Activated naive CD4-positive, alpha-beta T cell treated with anti-CD3 and anti-CD28 coated beads for 36 hours (primary cell): ENCODE measurements at regions not wholly inside any gene's neighbourhood (a gene's known extent, or its start where the extent isn't known, plus 50 kb on each side); places are given as distances from the start of the nearest gene placed in this dataset.

Source experiments
- CTCF ChIA-PET: fragments of 350-600 bp; sonication (Branson Sonifier 250); formaldehyde crosslinking; loops from one replicate; lab custom pipeline; 2021; ENCODE audit warnings: antibody characterized with exemption; lab: Charles Lee
- DNase-seq: peaks from one replicate; pipeline ENCODE4 v3.0.0-alpha.2; 2020
- H3K27ac Mint-ChIP-seq: one replicate; pipeline ENCODE4 v1.8.0; 2021; ENCODE audit warnings: mild to moderate bottlenecking, mixed read lengths
- H3K27me3 Mint-ChIP-seq: one replicate; pipeline ENCODE4 v1.8.0; 2021; ENCODE audit warnings: low read depth, mixed read lengths
- H3K36me3 Mint-ChIP-seq: one replicate; pipeline ENCODE4 v1.8.0; 2021; ENCODE audit warnings: low read depth, mixed read lengths
- H3K4me1 Mint-ChIP-seq: one replicate; pipeline ENCODE4 v1.8.0; 2021; ENCODE audit warnings: low read depth, mixed read lengths
- H3K4me3 Mint-ChIP-seq: one replicate; pipeline ENCODE4 v1.8.0; 2021; ENCODE audit warnings: mild to moderate bottlenecking, moderate library complexity, mixed read lengths
- H3K9me3 Mint-ChIP-seq: one replicate; pipeline ENCODE4 v1.8.0; 2021; ENCODE audit warnings: mixed read lengths
- intact Hi-C: fragments of 100-400 bp; cut with micrococcal nuclease; formaldehyde crosslinking; loops from one replicate; pipeline ENCODE4 v1.15.1; 2023

DNA sequence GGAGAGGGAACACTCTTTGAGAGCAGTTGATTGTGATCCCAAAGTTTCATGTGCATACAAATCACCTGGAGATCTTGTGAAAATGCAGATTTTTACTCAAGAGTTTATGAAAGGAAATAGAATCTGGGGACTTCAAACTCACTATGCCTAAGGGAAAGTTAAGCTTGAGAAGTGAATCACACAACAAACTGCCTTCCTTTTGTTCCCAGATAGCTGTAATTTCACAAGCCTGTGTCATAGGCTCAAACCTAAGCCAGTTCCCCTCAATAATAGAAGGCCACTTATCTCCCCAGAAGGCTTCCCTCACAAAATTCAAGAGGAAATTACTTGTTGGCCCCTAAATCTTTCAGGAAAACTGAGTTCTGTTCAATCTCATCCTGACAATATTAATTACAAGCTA, 132.8 kb upstream of the MAGEB16 start:
- no peak overlapping the region for H3K4me3 Mint-ChIP-seq
- no peak for DNase-seq
- no peak overlapping the region for H3K27ac Mint-ChIP-seq
- CTCF ChIA-PET, result no interaction called here
- no peaks in the 10 kb centered on the region for H3K27me3 Mint-ChIP-seq
- intact Hi-C loops, result no loop called here
- H3K36me3 Mint-ChIP-seq, result no peaks in the 10 kb centered on the region
- H3K9me3 Mint-ChIP-seq, result no peaks in the 10 kb centered on the region
- no peaks in the 10 kb centered on the region for H3K4me1 Mint-ChIP-seq

DNA sequence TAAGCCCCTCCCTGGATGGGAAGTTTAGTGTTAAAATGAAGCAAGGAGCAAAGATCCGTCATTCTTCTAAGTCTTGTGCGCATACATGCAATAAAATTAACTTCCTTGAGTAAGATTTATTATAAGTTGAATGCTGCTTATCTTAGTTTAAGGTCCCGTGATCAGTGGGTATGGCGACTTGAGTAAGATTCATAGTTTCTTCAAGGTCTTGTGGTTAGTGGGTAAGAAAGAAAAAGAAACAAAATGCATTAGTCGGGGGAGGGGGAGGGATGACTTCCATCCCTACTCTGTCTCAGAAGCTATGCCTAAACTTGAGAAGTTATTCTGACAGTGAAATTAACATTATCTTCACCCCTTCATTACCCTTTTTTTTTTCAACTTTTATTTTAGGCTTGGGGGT, 127.3 kb upstream of the MAGEB16 start:
- intact Hi-C loops, result no loop called here
- CTCF ChIA-PET, result no interaction called here
- no peak for DNase-seq
- Mint-ChIP-seq H3K9me3 (no peaks in the 10 kb centered on the region), H3K4me1 (no peaks in the 10 kb centered on the region), H3K27me3 (no peaks in the 10 kb centered on the region), H3K36me3 (no peaks in the 10 kb centered on the region), H3K27ac (no peak overlapping the region), H3K4me3 (no peak overlapping the region)

DNA sequence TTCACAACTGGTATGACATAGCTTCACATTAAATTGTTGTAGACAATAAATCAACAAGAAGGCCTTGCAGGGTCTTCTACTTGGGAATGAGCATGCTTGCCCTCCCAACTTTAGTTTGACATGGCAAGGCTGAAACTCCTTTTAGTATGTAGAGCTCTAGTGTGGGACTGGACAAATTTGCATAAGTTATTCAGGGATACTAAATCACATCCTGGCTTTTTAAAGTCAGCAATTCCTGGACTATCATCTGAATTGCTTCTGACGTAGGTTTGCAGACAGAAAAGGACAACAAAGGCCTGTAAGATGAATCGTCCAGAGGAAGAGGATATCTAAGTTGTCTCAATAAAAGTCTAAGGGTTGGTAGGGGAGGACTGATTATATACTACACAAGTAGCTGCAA, 123.0 kb upstream of the MAGEB16 start:
- Mint-ChIP-seq H3K9me3 (no peaks in the 10 kb centered on the region), H3K36me3 (no peaks in the 10 kb centered on the region), H3K4me1 (no peaks in the 10 kb centered on the region), H3K27me3 (no peaks in the 10 kb centered on the region), H3K4me3 (no peak overlapping the region), H3K27ac (no peak overlapping the region)
- CTCF ChIA-PET, result no interaction called here
- intact Hi-C loops, result no loop called here
- no peak for DNase-seq

DNA sequence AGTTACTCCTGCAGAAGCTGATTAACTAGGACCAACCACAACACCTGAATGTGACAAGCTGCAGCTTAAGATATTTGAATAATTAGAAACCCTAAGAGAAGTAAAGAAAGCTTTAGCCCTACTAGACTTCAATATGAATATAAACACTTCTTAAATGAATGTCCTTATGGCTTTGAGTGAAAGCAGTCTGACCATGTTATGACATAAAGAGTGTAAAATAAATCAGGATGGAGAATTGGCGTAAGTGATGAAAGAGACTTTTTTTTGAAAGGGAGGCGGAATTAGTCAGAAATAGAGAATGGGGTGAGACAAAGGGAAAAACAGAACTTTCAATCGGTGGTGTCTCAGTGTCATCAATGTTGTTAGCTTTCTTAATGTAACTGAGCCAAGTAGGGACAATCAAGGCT, 117.2 kb upstream of the MAGEB16 start:
- H3K4me3 Mint-ChIP-seq, result no peak overlapping the region
- H3K9me3 Mint-ChIP-seq, result no peaks in the 10 kb centered on the region
- no peaks in the 10 kb centered on the region for H3K36me3 Mint-ChIP-seq
- intact Hi-C loops, result no loop called here
- H3K27ac Mint-ChIP-seq, result no peak overlapping the region
- CTCF ChIA-PET, result no interaction called here
- no peaks in the 10 kb centered on the region for H3K4me1 Mint-ChIP-seq
- no peak for DNase-seq
- no peaks in the 10 kb centered on the region for H3K27me3 Mint-ChIP-seq

DNA sequence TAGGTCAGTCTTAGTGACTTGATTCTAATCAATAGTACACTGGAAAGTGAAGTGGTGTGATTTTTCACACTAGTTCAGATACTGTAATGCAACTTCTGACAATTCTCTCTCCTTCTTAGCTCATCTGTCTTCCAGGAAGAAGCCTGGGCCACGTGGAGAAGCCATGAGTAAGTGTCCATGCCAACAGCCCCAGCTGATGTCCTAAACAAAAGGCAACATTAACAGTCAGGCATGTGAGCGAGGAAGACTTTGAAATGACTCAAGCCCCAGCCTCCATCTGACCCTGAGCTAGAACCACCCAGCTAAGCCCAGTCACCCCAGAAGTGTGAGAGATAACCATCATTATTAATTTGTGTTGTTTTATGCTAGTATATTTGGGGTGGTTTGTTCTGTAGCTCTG, 115.7 kb upstream of the MAGEB16 start:
- Mint-ChIP-seq H3K27me3 (no peaks in the 10 kb centered on the region), H3K4me3 (no peak overlapping the region), H3K27ac (no peak overlapping the region), H3K4me1 (no peaks in the 10 kb centered on the region), H3K36me3 (no peaks in the 10 kb centered on the region), H3K9me3 (no peaks in the 10 kb centered on the region)
- CTCF ChIA-PET, result no interaction called here
- DNase-seq, result no peak
- intact Hi-C loops, result no loop called here

DNA sequence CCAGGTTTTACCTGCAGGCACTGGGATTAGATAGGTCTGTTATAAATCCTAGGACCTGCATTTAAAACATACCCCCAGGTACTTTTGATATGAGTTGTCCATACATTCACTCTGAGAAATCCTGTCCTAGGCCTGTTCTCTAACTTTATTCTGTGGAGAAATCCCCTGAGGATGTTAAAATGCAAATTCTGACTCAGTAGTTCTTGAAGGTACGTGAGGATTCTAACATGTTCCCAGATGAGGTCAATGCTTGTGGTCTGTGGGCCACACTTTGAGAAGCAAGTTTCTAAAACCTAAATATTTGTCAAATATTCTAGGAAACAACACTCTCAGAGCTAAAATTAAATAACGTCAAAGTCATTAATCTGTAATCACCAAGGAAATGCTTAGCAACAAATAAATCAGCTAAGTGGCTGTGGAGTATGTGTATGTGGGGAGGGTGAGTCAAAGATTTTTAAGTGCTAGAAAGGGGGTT, 101.3 kb upstream of the MAGEB16 start:
- CTCF ChIA-PET, result no interaction called here
- DNase-seq, result no peak
- no peaks in the 10 kb centered on the region for H3K36me3 Mint-ChIP-seq
- intact Hi-C loops, result no loop called here
- H3K9me3 Mint-ChIP-seq, result no peaks in the 10 kb centered on the region
- no peaks in the 10 kb centered on the region for H3K27me3 Mint-ChIP-seq
- H3K4me1 Mint-ChIP-seq, result no peaks in the 10 kb centered on the region
- H3K27ac Mint-ChIP-seq, result no peak overlapping the region
- no peak overlapping the region for H3K4me3 Mint-ChIP-seq

DNA sequence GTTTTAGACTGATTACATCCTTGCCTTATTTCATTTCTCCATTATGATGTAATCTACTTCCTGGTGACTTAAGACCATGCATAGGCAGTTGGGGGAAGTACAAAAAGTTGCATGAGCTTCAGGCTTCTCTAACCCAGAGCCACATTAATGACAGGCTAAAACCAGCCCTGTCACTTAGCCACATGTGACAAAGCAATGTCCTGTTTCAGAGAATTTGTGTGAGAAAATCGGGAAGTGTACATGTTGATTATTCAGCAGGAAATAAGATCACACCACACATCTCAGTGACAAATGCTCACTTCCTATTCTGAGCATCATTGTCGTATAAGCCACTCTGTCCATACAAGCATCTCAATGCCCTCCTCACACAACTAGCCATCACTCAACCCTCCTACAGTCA, 98.5 kb upstream of the MAGEB16 start:
- CTCF ChIA-PET, result no interaction called here
- no peak overlapping the region for H3K4me3 Mint-ChIP-seq
- no peaks in the 10 kb centered on the region for H3K27me3 Mint-ChIP-seq
- no peaks in the 10 kb centered on the region for H3K4me1 Mint-ChIP-seq
- DNase-seq, result no peak
- no peaks in the 10 kb centered on the region for H3K36me3 Mint-ChIP-seq
- H3K9me3 Mint-ChIP-seq, result no peaks in the 10 kb centered on the region
- intact Hi-C loops, result no loop called here
- H3K27ac Mint-ChIP-seq, result no peak overlapping the region

DNA sequence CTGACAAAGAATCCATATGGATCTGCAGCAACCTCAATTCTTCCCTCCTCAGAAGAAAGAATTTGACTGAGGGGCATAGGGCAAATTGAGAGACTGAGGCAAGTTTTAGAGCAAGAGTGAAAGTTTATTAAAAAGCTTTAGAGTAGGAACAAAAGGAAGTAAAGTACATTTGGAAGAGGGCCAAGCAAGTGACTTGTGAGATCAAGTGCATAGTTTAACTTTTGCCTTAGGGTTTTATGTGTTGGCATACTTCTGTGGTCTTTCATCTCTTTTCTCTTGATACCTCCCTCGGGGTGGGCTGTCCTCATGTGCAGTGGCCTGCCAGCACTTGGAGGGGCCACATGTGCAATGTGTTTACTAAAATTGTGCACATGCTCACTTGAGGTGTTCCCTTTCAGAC, 98.0 kb upstream of the MAGEB16 start:
- DNase-seq, result no peak
- Mint-ChIP-seq H3K4me1 (no peaks in the 10 kb centered on the region), H3K9me3 (no peaks in the 10 kb centered on the region), H3K4me3 (no peak overlapping the region), H3K36me3 (no peaks in the 10 kb centered on the region), H3K27me3 (no peaks in the 10 kb centered on the region), H3K27ac (no peak overlapping the region)
- CTCF ChIA-PET, result no interaction called here
- intact Hi-C loops, result no loop called here

DNA sequence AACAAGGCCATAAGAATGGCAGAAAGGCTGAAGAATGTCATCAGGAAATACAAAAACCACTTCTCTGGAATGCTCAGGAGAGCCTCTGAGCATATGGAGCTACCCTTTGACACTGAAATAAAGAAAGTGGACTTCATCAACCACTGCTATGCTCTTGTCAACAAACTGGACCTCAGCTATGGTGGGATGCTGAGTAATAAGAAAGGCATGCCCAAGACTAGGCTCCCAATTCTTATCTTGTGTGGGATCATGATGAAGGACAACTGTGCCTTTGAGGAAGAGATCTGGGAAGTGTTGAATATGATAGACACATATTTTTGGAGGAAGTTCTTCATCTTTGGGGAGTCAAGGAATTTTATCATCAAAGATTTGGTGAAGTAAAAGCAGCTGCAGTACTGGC, 86.9 kb upstream of the MAGEB16 start:
- Mint-ChIP-seq H3K4me1 (no peaks in the 10 kb centered on the region), H3K36me3 (no peaks in the 10 kb centered on the region), H3K27me3 (no peaks in the 10 kb centered on the region), H3K4me3 (no peak overlapping the region), H3K27ac (no peak overlapping the region), H3K9me3 (no peaks in the 10 kb centered on the region)
- DNase-seq, result no peak
- intact Hi-C loops, result no loop called here
- CTCF ChIA-PET, result no interaction called here

DNA sequence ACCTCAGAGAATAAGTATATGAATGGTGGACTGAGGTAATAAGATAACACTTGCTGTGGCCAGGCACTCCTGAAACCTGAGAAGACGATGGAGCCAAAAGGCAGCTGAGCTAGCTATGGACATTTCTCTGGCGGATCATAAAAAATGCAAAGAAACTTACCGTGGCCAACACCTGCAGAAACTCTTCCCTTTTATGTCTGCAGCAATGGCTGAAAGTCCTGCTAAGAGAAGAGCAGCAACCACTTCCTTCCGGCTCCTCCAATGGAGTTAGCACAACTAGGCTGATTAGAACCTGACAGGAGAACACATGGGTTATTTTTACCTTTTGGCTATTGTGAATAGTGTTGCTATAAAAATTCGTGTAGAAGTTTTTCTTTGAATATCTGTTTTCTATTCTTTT, 76.0 kb upstream of the MAGEB16 start:
- DNase-seq, result no peak
- intact Hi-C loops, result no loop called here
- Mint-ChIP-seq H3K27me3 (no peaks in the 10 kb centered on the region), H3K4me3 (no peak overlapping the region), H3K4me1 (no peaks in the 10 kb centered on the region), H3K9me3 (peaks cover 5% of the 10 kb centered on the region), H3K36me3 (no peaks in the 10 kb centered on the region), H3K27ac (no peak overlapping the region)
- CTCF ChIA-PET, result no interaction called here

DNA sequence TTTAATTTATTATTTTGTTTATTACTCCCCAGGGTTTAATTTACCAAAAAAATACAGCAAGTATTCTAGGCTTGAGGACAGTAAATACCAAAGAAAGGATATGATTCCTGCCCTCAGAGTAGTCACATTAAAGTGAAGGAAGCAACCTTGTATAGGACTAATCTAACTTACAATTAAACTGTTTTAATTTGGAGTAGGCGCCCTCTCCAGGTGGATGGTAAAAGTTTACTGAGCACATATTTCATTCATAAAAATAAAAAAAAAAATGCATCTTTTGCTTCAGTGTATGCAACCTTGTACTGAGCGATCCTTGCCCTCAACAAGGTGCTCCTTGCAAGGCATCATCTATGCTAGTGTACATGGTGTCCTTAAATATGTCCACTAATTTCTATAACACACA, 72.0 kb upstream of the MAGEB16 start:
- no peak overlapping the region for H3K27ac Mint-ChIP-seq
- intact Hi-C loops, result no loop called here
- H3K27me3 Mint-ChIP-seq, result no peaks in the 10 kb centered on the region
- no peaks in the 10 kb centered on the region for H3K4me1 Mint-ChIP-seq
- H3K4me3 Mint-ChIP-seq, result no peak overlapping the region
- no peak for DNase-seq
- H3K36me3 Mint-ChIP-seq, result no peaks in the 10 kb centered on the region
- CTCF ChIA-PET, result no interaction called here
- H3K9me3 Mint-ChIP-seq, result peaks cover 2% of the 10 kb centered on the region

DNA sequence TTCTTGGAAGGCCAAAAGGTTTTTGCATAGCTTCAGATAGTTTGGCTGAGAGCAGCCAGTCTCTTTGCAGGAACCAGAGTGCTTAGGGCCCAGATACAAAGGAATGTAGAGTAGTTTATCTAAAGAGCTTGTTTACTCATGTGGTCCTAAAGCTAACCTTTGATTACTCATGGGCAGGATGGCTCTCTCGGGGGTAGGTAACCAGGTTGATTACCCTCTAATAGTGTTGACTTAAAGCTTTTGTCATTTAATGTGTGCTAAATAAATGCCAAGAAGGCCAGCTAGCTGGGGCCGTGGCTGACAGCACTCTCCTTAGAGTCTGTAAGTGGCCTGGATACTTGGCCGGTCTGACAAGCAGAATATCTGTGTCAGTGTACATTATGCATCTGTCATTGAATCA, 69.7 kb upstream of the MAGEB16 start:
- H3K36me3 Mint-ChIP-seq, result no peaks in the 10 kb centered on the region
- no peaks in the 10 kb centered on the region for H3K27me3 Mint-ChIP-seq
- intact Hi-C loops, result no loop called here
- CTCF ChIA-PET, result no interaction called here
- DNase-seq, result no peak
- H3K4me1 Mint-ChIP-seq, result no peaks in the 10 kb centered on the region
- H3K27ac Mint-ChIP-seq, result no peak overlapping the region
- no peak overlapping the region for H3K4me3 Mint-ChIP-seq
- peaks cover 2% of the 10 kb centered on the region for H3K9me3 Mint-ChIP-seq

DNA sequence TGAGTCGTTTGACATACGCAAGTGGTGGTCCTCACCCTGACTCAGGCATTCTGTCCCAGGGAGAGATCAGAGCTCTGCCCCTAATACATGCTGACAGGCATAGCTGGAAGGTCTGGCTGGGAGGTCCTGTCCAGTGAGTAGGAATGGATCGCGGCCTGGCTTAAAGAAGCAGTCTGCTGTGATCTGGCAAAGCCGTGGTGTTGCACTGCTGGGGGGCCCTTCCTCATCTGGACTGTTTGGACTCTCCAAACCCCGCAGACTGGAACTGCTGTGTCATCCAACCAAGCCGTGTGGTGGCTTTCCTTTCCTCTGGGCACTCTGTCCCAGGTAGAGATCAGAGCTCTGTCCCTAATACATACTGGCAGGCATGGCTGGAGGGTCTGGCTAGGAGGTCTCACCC, 64.3 kb upstream of the MAGEB16 start:
- Mint-ChIP-seq H3K27ac (no peak overlapping the region), H3K27me3 (no peaks in the 10 kb centered on the region), H3K9me3 (no peaks in the 10 kb centered on the region), H3K36me3 (no peaks in the 10 kb centered on the region), H3K4me1 (no peaks in the 10 kb centered on the region), H3K4me3 (no peak overlapping the region)
- no peak for DNase-seq
- CTCF ChIA-PET, result no interaction called here
- intact Hi-C loops, result no loop called here

DNA sequence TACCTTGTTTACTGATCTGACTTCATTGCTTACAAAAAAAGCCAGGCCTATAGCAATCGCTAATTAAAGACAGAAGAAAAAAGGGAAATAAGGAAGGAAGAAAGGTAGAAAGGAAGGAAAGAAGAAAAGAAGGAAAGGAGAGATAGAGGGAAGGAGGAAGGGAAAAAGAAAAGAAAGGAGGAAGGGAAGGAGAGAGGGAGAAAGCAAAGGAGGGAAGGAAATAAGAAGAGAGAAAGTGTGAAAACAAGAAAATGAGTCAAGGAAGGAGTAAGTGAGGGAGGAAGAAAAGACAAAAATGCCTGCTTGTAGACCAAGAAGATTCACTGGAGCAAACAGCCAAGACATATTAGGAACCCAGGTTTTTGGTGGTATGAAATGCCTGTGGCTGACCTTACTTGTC, 57.0 kb upstream of the MAGEB16 start:
- Mint-ChIP-seq H3K9me3 (no peaks in the 10 kb centered on the region), H3K4me3 (no peak overlapping the region), H3K27me3 (no peaks in the 10 kb centered on the region), H3K36me3 (no peaks in the 10 kb centered on the region), H3K27ac (no peak overlapping the region), H3K4me1 (no peaks in the 10 kb centered on the region)
- CTCF ChIA-PET, result no interaction called here
- intact Hi-C loops, result no loop called here
- DNase-seq, result no peak
